Right atrium auricular region (tissue), 2 donors: ENCODE measurements at regions not wholly inside any gene's neighbourhood (a gene's known extent, or its start where the extent isn't known, plus 50 kb on each side); places are given as distances from the start of the nearest gene placed in this dataset.

Source experiments
- DNase-seq: peaks from one replicate; pipeline ENCODE4 v3.0.0-alpha.2; 2019; ENCODE audit warnings: low spot score
- H3K27ac ChIP-seq, 2 donors: fragments of 200-600 bp; sonication (generic); 1 replicate in 1 of 2; 2 replicates in 1 of 2; pipeline ENCODE4 v1.5.1; 2016 to 2019
- H3K27me3 ChIP-seq, 2 donors: fragments of 200-600 bp; sonication (generic); one replicate each; pipeline versions ENCODE4 v1.5.1 to v1.6.0; 2017 to 2019
- H3K36me3 ChIP-seq: fragments of 200-600 bp; sonication (generic); one replicate; pipeline ENCODE4 v1.5.1; 2016
- H3K4me1 ChIP-seq, 2 donors: fragments of 200-600 bp; sonication (generic); one replicate each; pipeline versions ENCODE4 v1.5.1 to v1.6.0; 2017 to 2019
- H3K4me3 ChIP-seq, 2 donors: fragments of 200-600 bp; sonication (generic); 1 replicate in 1 of 2; 2 replicates in 1 of 2; pipeline ENCODE4 v1.5.1; 2017 to 2019; ENCODE audit warnings: mild to moderate bottlenecking in 1 of 2, moderate library complexity in 1 of 2
- H3K9me3 ChIP-seq, 2 donors: fragments of 200-600 bp; sonication (generic); one replicate each; pipeline ENCODE4 v1.5.1; 2019
- TF ChIP-seq, protein P1 (sequence below), 2 donors: fragments of 200-600 bp; sonication (generic); IDR thresholded peaks; one replicate each; pipeline ENCODE4 v1.5.1; 2019; ENCODE audit warnings: antibody characterized with exemption in 2 of 2

- no peaks in the 10 kb centered on the region for H3K27me3 ChIP-seq
- no peaks in the 10 kb centered on the region for H3K9me3 ChIP-seq
- no peak overlapping the region for H3K4me3 ChIP-seq
- no peaks in the 10 kb centered on the region for H3K36me3 ChIP-seq
- TF ChIP-seq, protein P1, sequence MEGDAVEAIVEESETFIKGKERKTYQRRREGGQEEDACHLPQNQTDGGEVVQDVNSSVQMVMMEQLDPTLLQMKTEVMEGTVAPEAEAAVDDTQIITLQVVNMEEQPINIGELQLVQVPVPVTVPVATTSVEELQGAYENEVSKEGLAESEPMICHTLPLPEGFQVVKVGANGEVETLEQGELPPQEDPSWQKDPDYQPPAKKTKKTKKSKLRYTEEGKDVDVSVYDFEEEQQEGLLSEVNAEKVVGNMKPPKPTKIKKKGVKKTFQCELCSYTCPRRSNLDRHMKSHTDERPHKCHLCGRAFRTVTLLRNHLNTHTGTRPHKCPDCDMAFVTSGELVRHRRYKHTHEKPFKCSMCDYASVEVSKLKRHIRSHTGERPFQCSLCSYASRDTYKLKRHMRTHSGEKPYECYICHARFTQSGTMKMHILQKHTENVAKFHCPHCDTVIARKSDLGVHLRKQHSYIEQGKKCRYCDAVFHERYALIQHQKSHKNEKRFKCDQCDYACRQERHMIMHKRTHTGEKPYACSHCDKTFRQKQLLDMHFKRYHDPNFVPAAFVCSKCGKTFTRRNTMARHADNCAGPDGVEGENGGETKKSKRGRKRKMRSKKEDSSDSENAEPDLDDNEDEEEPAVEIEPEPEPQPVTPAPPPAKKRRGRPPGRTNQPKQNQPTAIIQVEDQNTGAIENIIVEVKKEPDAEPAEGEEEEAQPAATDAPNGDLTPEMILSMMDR (IDR thresholded peaks at IDR 0.05): no peak
- no peak for DNase-seq
- H3K27ac ChIP-seq: no peak overlapping the region
- H3K4me1 ChIP-seq: peaks cover 0 to 11% of the 10 kb centered on the region in 2 donors
Measured at GRCh38 chr3:125645616-125646015, 50.3 kb upstream of the OSBPL11 start.

DNA sequence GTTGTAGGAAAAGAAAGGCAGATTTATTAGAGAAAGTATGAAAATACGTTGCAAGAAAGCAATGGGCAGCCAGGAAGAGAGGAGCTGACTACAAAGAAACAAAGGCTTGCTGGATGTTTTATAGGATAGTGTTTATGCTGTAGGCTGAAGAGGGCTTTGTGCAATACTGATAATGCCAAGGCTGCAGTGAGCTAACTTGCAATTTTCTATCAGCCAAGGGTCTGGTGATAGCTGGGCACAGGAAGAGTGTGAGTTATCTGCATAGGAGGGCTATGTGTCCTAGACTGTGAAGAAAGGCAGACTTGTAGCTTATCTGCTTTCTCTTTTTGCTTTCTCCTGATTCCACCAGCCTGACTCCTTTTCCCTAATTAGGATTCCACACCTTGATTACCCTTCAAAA, 51.3 kb upstream of the OSBPL11 start:
- Histone ChIP-seq H3K4me1 (peaks cover 0 to 11% of the 10 kb centered on the region in 2 donors), H3K27ac (no peak overlapping the region), H3K27me3 (no peaks in the 10 kb centered on the region), H3K9me3 (no peaks in the 10 kb centered on the region), H3K36me3 (no peaks in the 10 kb centered on the region), H3K4me3 (no peak overlapping the region)
- TF ChIP-seq, protein P1 (IDR thresholded peaks at IDR 0.05): no peak
- no peak for DNase-seq

DNA sequence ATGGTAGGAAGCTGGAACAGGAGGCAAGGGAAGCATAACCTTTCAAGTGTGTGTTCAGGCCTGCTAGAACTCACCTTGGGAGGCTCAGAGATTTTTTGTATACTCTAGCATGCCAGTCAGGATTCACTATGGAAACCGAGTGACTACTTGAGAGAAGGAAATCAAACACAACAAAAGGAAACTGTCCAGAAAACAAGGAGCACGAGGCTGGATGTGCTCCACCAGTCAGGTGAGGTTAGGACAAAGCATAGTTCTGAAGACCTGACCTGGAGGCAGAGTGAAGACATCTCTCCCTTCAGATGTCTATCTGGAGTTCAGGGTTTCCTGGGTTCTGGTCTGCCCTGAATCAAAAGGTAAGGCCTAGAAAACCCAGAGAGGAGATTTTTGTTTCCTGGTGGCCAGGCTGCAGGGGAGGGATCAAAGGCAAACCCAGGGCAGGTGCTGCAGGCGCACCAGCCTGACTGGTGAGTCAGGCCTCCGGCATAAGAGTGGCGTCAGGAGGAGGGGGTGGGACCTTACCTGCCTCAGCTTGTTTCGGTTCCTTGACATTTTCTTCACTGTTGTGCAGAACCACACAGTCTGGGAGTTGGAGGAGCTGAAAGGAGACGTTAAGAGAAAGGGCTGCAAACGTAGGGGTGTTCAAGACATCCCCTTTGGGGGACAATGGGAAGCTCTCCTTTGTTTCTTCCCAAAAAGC, 52.2 kb upstream of the OSBPL11 start:
- Histone ChIP-seq H3K27me3 (no peaks in the 10 kb centered on the region), H3K27ac (no peak overlapping the region), H3K4me3 (no peak overlapping the region), H3K9me3 (no peaks in the 10 kb centered on the region), H3K36me3 (no peaks in the 10 kb centered on the region), H3K4me1 (peaks cover 0 to 11% of the 10 kb centered on the region in 2 donors)
- TF ChIP-seq, protein P1 (IDR thresholded peaks at IDR 0.05): no peak
- no peak for DNase-seq

DNA sequence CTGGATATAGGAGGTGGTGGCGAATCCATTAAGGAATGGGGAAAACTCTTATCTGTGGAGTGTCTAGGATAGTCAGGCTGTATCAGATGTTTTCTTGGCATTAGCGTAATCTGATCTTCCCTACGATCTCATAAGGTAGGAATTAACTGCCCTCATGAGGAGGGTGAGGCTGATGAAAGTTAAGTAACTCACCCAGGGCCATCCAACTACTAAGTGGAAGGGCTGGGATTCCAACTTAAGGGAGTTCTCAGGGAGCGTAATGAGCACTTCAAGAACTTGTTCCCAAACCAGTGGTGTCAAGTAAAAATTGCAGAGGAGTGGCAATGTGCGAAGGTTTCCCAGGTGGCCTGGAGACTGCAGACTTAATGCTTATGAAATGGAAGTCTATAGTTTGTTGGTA, 55.9 kb upstream of the OSBPL11 start:
- TF ChIP-seq, protein P1 (IDR thresholded peaks at IDR 0.05): no peak
- no peak for DNase-seq
- no peaks in the 10 kb centered on the region for H3K27me3 ChIP-seq
- no peaks in the 10 kb centered on the region for H3K36me3 ChIP-seq
- no peaks in the 10 kb centered on the region for H3K9me3 ChIP-seq
- no peaks in the 10 kb centered on the region for H3K4me1 ChIP-seq
- H3K4me3 ChIP-seq: no peak overlapping the region
- no peak overlapping the region for H3K27ac ChIP-seq

DNA sequence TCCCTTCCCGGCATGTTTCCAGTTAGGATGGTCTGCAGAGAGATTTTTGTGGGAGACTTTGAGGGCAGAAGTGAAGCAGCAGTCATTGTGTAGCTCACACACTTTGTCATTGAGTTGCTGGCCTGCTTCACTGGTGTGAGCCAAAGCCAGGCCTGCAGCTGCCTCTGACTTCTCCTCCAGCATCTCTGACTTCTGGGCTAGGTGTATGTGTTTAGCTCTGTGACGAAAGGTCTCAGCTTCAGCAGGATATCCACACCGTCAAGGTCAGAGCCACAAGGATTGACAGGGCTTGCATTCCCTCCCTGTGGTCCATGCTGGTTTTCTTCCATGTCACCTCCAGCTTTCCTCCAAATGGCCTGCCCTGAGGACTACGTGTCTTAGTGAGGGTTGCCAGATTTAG, 57.1 kb upstream of the OSBPL11 start:
- Histone ChIP-seq H3K9me3 (no peaks in the 10 kb centered on the region), H3K4me1 (no peaks in the 10 kb centered on the region), H3K36me3 (no peaks in the 10 kb centered on the region), H3K27ac (no peak overlapping the region), H3K27me3 (no peaks in the 10 kb centered on the region), H3K4me3 (no peak overlapping the region)
- TF ChIP-seq, protein P1 (IDR thresholded peaks at IDR 0.05): no peak
- no peak for DNase-seq

GRCh38 chr3:125654526-125654925, 59.2 kb upstream of the OSBPL11 start:
- Histone ChIP-seq H3K36me3 (no peaks in the 10 kb centered on the region), H3K4me1 (no peaks in the 10 kb centered on the region), H3K9me3 (no peaks in the 10 kb centered on the region), H3K4me3 (no peak overlapping the region), H3K27me3 (no peaks in the 10 kb centered on the region), H3K27ac (no peak overlapping the region)
- DNase-seq: no peak
- TF ChIP-seq, protein P1 (IDR thresholded peaks at IDR 0.05): no peak
